ENCODE measurements at regions not wholly inside any gene's neighbourhood (a gene's known extent, or its start where the extent isn't known, plus 50 kb on each side); places are given as distances from the start of the nearest gene placed in this dataset.

GRCh38 chr18:52156166-52156565 lies 183.8 kb upstream of the DCC start:
- TF ChIP-seq CTCF (IDR thresholded peaks at IDR 0.05): no peak
- no peak for TF ChIP-seq POLR2A (IDR thresholded peaks at IDR 0.05)

Data from vagina (tissue), 2 donors.